ENCODE measurements at regions not wholly inside any gene's neighbourhood (a gene's known extent, or its start where the extent isn't known, plus 50 kb on each side); places are given as distances from the start of the nearest gene placed in this dataset.
"Not testable (repeated sequence)": the region's sequence is repeated elsewhere in the genome, so short reads cannot be mapped to it uniquely, and the experiment has no call there.

- no peak for DNase-seq (ENCODE audit: low read depth)
- no peak overlapping the region for H3K4me3 ChIP-seq (ENCODE audit: low read depth, low read length)
These were observed 114.9 kb downstream of the BUB3 start for GRCh38 chr10:123269017-123269552.

- DNase-seq (ENCODE audit: low read depth): no peak
- H3K4me3 ChIP-seq (ENCODE audit: low read depth, low read length): no peak overlapping the region
These were observed 115.5 kb downstream of the BUB3 start for GRCh38 chr10:123269675-123270074.

- peak; percentile 39 for DNase-seq (ENCODE audit: low read depth)
- no peak overlapping the region for H3K4me3 ChIP-seq (ENCODE audit: low read depth, low read length)
These were observed 116.0 kb downstream of the BUB3 start for GRCh38 chr10:123270221-123270620.

- H3K4me3 ChIP-seq (ENCODE audit: low read depth, low read length): no peak overlapping the region
- no peak for DNase-seq (ENCODE audit: low read depth)
These were observed 116.6 kb downstream of the BUB3 start for GRCh38 chr10:123270806-123271205.

GRCh38 chr10:123272171-123272570 is 118.0 kb downstream of the BUB3 start:
- DNase-seq (ENCODE audit: low read depth): no peak

GRCh38 chr10:123274306-123275135 is 120.3 kb downstream of the BUB3 start:
- H3K4me3 ChIP-seq (ENCODE audit: low read depth, low read length): no peak overlapping the region
- DNase-seq (ENCODE audit: low read depth): no peak

More at GRCh38 chr10:123272171-123272570, 118.0 kb downstream of the BUB3 start:
- no peak overlapping the region for H3K4me3 ChIP-seq (ENCODE audit: low read depth, low read length)

GRCh38 chr10:123275136-123275564 is 120.9 kb downstream of the BUB3 start:
- no peak overlapping the region for H3K4me3 ChIP-seq (ENCODE audit: low read depth, low read length)
- DNase-seq (ENCODE audit: low read depth): no peak

- no peak overlapping the region for H3K4me3 ChIP-seq (ENCODE audit: low read depth, low read length)
- DNase-seq (ENCODE audit: low read depth): no peak
These were observed 124.2 kb downstream of the BUB3 start for GRCh38 chr10:123278445-123278844.

- not testable (repeated sequence) for H3K4me3 ChIP-seq (ENCODE audit: low read depth, low read length); DNase-seq (ENCODE audit: low read depth)
These were observed 129.2 kb downstream of the BUB3 start for GRCh38 chr10:123283371-123283770.

GRCh38 chr10:123284022-123284421 is 129.8 kb downstream of the BUB3 start:
- H3K4me3 ChIP-seq (ENCODE audit: low read depth, low read length): no peak overlapping the region
- DNase-seq (ENCODE audit: low read depth): no peak

GRCh38 chr10:123287594-123288247 is 133.5 kb downstream of the BUB3 start:
- DNase-seq (ENCODE audit: low read depth): no peak
- no peak overlapping the region for H3K4me3 ChIP-seq (ENCODE audit: low read depth, low read length)

- no peak overlapping the region for H3K4me3 ChIP-seq (ENCODE audit: low read depth, low read length)
- no peak for DNase-seq (ENCODE audit: low read depth)
These were observed 135.2 kb downstream of the BUB3 start for GRCh38 chr10:123289432-123289831.

- DNase-seq (ENCODE audit: low read depth): no peak
These were observed 139.9 kb downstream of the BUB3 start for GRCh38 chr10:123294109-123294508.

GRCh38 chr10:123294886-123295285 is 140.7 kb downstream of the BUB3 start:
- no peak overlapping the region for H3K4me3 ChIP-seq (ENCODE audit: low read depth, low read length)
- no peak for DNase-seq (ENCODE audit: low read depth)

More at GRCh38 chr10:123294109-123294508, 139.9 kb downstream of the BUB3 start:
- H3K4me3 ChIP-seq (ENCODE audit: low read depth, low read length): no peak overlapping the region

GRCh38 chr10:123295644-123296043 is 141.4 kb downstream of the BUB3 start:
- no peak for DNase-seq (ENCODE audit: low read depth)
- no peak overlapping the region for H3K4me3 ChIP-seq (ENCODE audit: low read depth, low read length)

GRCh38 chr10:123297175-123297574 is 143.0 kb downstream of the BUB3 start:
- DNase-seq (ENCODE audit: low read depth): no peak
- no peak overlapping the region for H3K4me3 ChIP-seq (ENCODE audit: low read depth, low read length)

GRCh38 chr10:123298583-123298982 is 144.4 kb downstream of the BUB3 start:
- no peak overlapping the region for H3K4me3 ChIP-seq (ENCODE audit: low read depth, low read length)
- DNase-seq (ENCODE audit: low read depth): no peak

GRCh38 chr10:123299598-123299997 is 145.4 kb downstream of the BUB3 start:
- DNase-seq (ENCODE audit: low read depth): no peak
- H3K4me3 ChIP-seq (ENCODE audit: low read depth, low read length): no peak overlapping the region

GRCh38 chr10:123301077-123301857 is 147.1 kb downstream of the BUB3 start:
- DNase-seq (ENCODE audit: low read depth): peak; percentile 20
- H3K4me3 ChIP-seq (ENCODE audit: low read depth, low read length): no peak overlapping the region

Data from skeletal muscle cell (primary cell).